Stomach smooth muscle (tissue), 2 donors: ENCODE measurements at regions not wholly inside any gene's neighbourhood (a gene's known extent, or its start where the extent isn't known, plus 50 kb on each side); places are given as distances from the start of the nearest gene placed in this dataset.

ENCODE experiments used
- H3K27ac ChIP-seq: one replicate; pipeline ENCODE4 v1.7.0; 2013; ENCODE audit warnings: mild to moderate bottlenecking, low read length, inconsistent platforms
- H3K27me3 ChIP-seq, 2 donors: one replicate each; pipeline ENCODE4 v1.7.0; 2013; ENCODE audit warnings: low read length in 2 of 2; ENCODE audit not compliant: insufficient read depth in 2 of 2, control insufficient read depth in 1 of 2
- H3K36me3 ChIP-seq, 2 donors: one replicate each; pipeline ENCODE4 v1.7.0; 2013; ENCODE audit warnings: low read length in 2 of 2; ENCODE audit not compliant: control insufficient read depth in 2 of 2, insufficient read depth in 2 of 2
- H3K4me1 ChIP-seq: one replicate; pipeline ENCODE4 v1.7.0; 2013; ENCODE audit warnings: low read length; ENCODE audit not compliant: control insufficient read depth, insufficient read depth
- H3K4me3 ChIP-seq, 2 donors: one replicate each; pipeline ENCODE4 v1.7.0; 2013; ENCODE audit warnings: low read length in 2 of 2
- H3K9ac ChIP-seq, 2 donors: one replicate each; pipeline ENCODE4 v1.7.0; 2013; ENCODE audit warnings: low read length in 2 of 2, mild to moderate bottlenecking in 1 of 2
- H3K9me3 ChIP-seq, 2 donors: one replicate each; pipeline ENCODE4 v1.7.0; 2013; ENCODE audit warnings: low read length in 2 of 2; ENCODE audit not compliant: control insufficient read depth in 2 of 2
- donor health status: healthy.
- donor health status: Pancreatic carcinoma.

DNA sequence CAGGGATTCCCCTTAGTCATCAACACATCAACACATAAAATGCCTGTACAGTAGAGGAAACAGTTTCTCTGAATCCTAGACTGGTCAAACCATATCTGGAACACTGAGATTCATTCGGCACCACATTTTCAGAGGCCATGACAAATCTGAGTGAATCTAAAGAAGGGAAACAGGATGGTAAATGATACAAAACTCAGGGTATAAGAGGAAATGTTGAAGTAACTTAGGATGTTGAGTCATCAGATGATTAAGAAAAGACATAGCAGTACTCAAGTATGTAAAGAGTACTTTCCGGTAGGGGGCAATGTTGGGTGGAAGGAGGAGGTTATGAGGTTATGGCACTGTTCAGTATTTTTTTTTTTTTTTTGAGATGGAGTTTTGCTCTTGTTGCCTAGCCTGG lies 358.5 kb upstream of the PMFBP1 start:
- Histone ChIP-seq H3K9me3 (no peaks in the 10 kb centered on the region), H3K9ac (no peak overlapping the region), H3K4me1 (no peaks in the 10 kb centered on the region), H3K4me3 (no peak overlapping the region), H3K36me3 (no peaks in the 10 kb centered on the region), H3K27me3 (no peaks in the 10 kb centered on the region), H3K27ac (no peak overlapping the region)

DNA sequence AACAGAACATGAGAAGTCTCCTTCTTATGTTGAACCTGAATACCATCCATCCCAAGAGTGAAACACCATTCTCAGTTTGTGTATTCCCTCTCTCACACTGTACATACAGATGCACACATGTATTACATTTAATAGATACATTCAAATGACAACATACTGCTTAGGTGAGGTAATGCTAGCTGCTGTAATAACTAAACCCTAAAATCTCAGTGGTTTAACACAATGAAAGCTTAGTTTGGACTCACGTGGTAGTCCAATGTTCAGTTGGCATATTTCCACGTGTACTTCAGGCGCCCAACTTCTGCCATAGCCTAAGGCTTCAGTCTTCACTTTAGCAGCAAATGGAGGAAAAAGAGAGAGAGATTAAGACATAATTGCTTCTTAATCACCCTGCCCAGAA lies 351.1 kb upstream of the PMFBP1 start:
- Histone ChIP-seq H3K9ac (no peak overlapping the region), H3K36me3 (no peaks in the 10 kb centered on the region), H3K4me3 (no peak overlapping the region), H3K4me1 (no peaks in the 10 kb centered on the region), H3K27ac (no peak overlapping the region), H3K9me3 (peaks cover 6 to 7% of the 10 kb centered on the region in 2 donors), H3K27me3 (no peaks in the 10 kb centered on the region)

DNA sequence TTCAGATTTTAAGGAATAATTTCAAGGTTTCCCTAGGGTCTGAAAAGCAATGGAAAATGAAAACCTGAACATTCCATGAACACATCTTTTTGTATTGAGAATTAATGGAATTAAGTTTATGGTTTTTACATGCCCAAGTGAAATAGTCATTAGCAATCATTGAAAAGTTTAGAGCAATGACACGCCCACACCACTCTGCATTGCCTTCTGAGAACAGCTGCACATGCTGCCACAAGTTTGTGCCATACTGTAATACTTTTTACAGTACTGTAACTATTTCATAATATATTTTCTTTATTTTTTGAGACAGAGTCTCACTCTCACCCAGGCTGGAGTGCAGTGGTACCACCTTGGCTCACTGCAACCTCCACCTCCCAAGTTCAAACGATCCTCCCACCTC lies 345.2 kb upstream of the PMFBP1 start:
- no peak overlapping the region for H3K4me3 ChIP-seq

GRCh38 chr16:72511171-72511570 lies 339.2 kb upstream of the PMFBP1 start:
- Histone ChIP-seq H3K27me3 (no peaks in the 10 kb centered on the region), H3K27ac (no peak overlapping the region), H3K4me1 (no peaks in the 10 kb centered on the region), H3K36me3 (no peaks in the 10 kb centered on the region), H3K9ac (no peak overlapping the region), H3K9me3 (no peaks in the 10 kb centered on the region), H3K4me3 (no peak overlapping the region)

More for the DNA sequence above, 345.2 kb upstream of the PMFBP1 start:
- H3K36me3 ChIP-seq, result no peaks in the 10 kb centered on the region
- H3K27ac ChIP-seq, result no peak overlapping the region
- no peaks in the 10 kb centered on the region for H3K4me1 ChIP-seq
- H3K9me3 ChIP-seq, result peaks cover 2 to 4% of the 10 kb centered on the region in 2 donors
- no peak overlapping the region for H3K9ac ChIP-seq
- H3K27me3 ChIP-seq, result no peaks in the 10 kb centered on the region

- no peak overlapping the region for H3K9ac ChIP-seq
- no peaks in the 10 kb centered on the region for H3K9me3 ChIP-seq
- H3K27me3 ChIP-seq, result no peaks in the 10 kb centered on the region
- H3K36me3 ChIP-seq, result no peaks in the 10 kb centered on the region
- H3K27ac ChIP-seq, result no peak overlapping the region
- H3K4me1 ChIP-seq, result no peaks in the 10 kb centered on the region
- H3K4me3 ChIP-seq, result no peak overlapping the region
These were observed 336.2 kb upstream of the PMFBP1 start for GRCh38 chr16:72508191-72508590.

GRCh38 chr16:72502594-72503005 lies 330.6 kb upstream of the PMFBP1 start:
- Histone ChIP-seq H3K9ac (no peak overlapping the region), H3K27ac (no peak overlapping the region), H3K9me3 (no peaks in the 10 kb centered on the region), H3K4me3 (no peak overlapping the region), H3K4me1 (no peaks in the 10 kb centered on the region), H3K27me3 (no peaks in the 10 kb centered on the region), H3K36me3 (no peaks in the 10 kb centered on the region)

GRCh38 chr16:72501739-72502593 lies 330.0 kb upstream of the PMFBP1 start:
- Histone ChIP-seq H3K9ac (no peak overlapping the region), H3K4me1 (no peaks in the 10 kb centered on the region), H3K36me3 (no peaks in the 10 kb centered on the region), H3K27me3 (no peaks in the 10 kb centered on the region), H3K4me3 (no peak overlapping the region), H3K9me3 (no peaks in the 10 kb centered on the region), H3K27ac (no peak overlapping the region)

DNA sequence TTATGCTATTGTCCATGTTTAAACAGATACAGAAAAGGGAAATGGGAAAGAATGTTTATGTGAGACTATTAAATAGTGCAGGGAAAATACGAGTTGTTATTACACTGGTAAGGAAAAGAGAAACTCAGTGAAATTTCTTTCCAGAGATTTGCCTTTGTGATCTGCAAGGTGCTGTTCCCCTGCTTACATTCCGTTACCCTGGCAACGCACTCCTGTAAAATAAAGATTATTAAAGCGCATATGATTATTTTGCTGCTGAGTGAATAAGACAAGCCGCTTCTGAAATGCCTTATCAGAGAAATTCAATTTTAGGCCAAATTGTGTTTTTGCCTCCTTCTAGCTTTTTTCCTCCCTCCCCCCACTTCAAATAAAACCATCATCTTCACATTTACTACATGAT lies 328.6 kb upstream of the PMFBP1 start:
- H3K36me3 ChIP-seq, result no peaks in the 10 kb centered on the region
- H3K27me3 ChIP-seq, result no peaks in the 10 kb centered on the region
- no peak overlapping the region for H3K27ac ChIP-seq
- no peak overlapping the region for H3K4me3 ChIP-seq
- no peak overlapping the region for H3K9ac ChIP-seq
- no peaks in the 10 kb centered on the region for H3K9me3 ChIP-seq
- H3K4me1 ChIP-seq, result no peaks in the 10 kb centered on the region

DNA sequence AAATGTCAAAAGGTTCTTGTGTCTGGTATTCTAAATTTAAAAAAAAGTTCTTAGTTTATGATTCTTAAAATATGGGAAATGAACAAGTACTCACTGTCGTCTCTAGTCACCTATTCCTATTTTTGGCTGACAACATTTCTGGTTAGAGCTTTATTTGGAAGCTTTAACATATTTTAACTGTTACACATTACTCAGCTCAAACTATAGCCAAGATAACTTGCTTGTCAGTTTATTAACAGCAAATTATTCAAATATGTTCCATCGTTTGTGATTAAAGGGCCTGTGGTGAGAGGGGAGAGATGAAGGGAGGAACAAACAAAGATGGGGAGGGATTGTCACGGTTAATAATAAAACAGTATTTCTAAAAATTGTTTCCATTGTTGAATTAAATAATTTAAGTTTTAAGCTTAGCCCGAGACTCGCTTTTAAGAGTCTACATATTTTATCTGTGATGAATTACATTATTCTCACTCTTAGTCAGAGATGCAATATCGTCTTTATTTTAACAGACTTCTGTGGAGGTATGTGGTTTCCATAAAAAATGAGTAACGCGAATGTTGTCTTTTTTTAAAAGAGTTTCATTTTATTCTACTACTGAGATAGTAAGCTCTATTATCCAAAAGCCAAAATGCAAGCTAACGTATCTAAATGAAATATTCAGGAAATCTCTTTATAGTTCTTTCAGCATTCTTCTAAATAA lies 321.9 kb upstream of the PMFBP1 start:
- Histone ChIP-seq H3K9ac (no peak overlapping the region), H3K4me1 (no peaks in the 10 kb centered on the region), H3K9me3 (no peaks in the 10 kb centered on the region), H3K27me3 (no peaks in the 10 kb centered on the region), H3K36me3 (no peaks in the 10 kb centered on the region), H3K4me3 (no peak overlapping the region), H3K27ac (no peak overlapping the region)

- no peaks in the 10 kb centered on the region for H3K9me3 ChIP-seq
- no peak overlapping the region for H3K4me3 ChIP-seq
- no peaks in the 10 kb centered on the region for H3K4me1 ChIP-seq
- no peaks in the 10 kb centered on the region for H3K27me3 ChIP-seq
- no peak overlapping the region for H3K27ac ChIP-seq
- no peak overlapping the region for H3K9ac ChIP-seq
- no peaks in the 10 kb centered on the region for H3K36me3 ChIP-seq
These were observed 315.3 kb upstream of the PMFBP1 start for GRCh38 chr16:72487283-72487682.

GRCh38 chr16:72482695-72483094 lies 310.7 kb upstream of the PMFBP1 start:
- Histone ChIP-seq H3K4me3 (no peak overlapping the region), H3K4me1 (no peaks in the 10 kb centered on the region), H3K9ac (no peak overlapping the region), H3K27me3 (no peaks in the 10 kb centered on the region), H3K27ac (no peak overlapping the region), H3K9me3 (no peaks in the 10 kb centered on the region), H3K36me3 (no peaks in the 10 kb centered on the region)
